Left lung (tissue), 4 donors: ENCODE measurements at regions not wholly inside any gene's neighbourhood (a gene's known extent, or its start where the extent isn't known, plus 50 kb on each side); places are given as distances from the start of the nearest gene placed in this dataset.

Experiments used
- ATAC-seq: fragments of 200-7000 bp; cut with Tn5 transposase; one replicate; pipeline ENCODE4 v1.9.1; 2020; ENCODE audit warnings: moderate library complexity
- DNase-seq, 4 donors: peaks; one replicate each; pipeline ENCODE4 v3.0.0-alpha.2; 2013 to 2020
- H3K27ac ChIP-seq, 2 donors: fragments of 200-600 bp; sonication (generic) in 1 of 2; one replicate each; pipeline versions ENCODE4 v1.5.0 to v1.8.0; 2020 to 2021
- H3K27me3 ChIP-seq, 2 donors: fragments of 200-600 bp; sonication (generic) in 1 of 2; one replicate each; pipeline versions ENCODE4 v1.5.0 to v1.8.0; 2020 to 2021
- H3K36me3 ChIP-seq, 2 donors: fragments of 200-600 bp; sonication (generic) in 1 of 2; one replicate each; pipeline versions ENCODE4 v1.5.0 to v1.8.0; 2020 to 2021
- H3K4me1 ChIP-seq, 2 donors: fragments of 200-600 bp; one replicate each; pipeline ENCODE4 v1.8.0; 2021
- H3K4me3 ChIP-seq, 2 donors: fragments of 200-600 bp; sonication (generic) in 1 of 2; one replicate each; pipeline versions ENCODE4 v1.5.0 to v1.8.0; 2020 to 2021; ENCODE audit warnings: mild to moderate bottlenecking in 1 of 2
- H3K9me3 ChIP-seq, 2 donors: fragments of 200-600 bp; sonication (generic) in 1 of 2; one replicate each; pipeline versions ENCODE4 v1.5.0 to v1.8.0; 2020 to 2021
- CTCF ChIP-seq, 2 donors: fragments of 200-600 bp; sonication (generic) in 1 of 2; IDR thresholded peaks; one replicate each; pipeline versions ENCODE4 v1.5.0 to v1.8.0; 2021; ENCODE audit warnings: antibody characterized with exemption in 2 of 2
- intact Hi-C, 2 donors: fragments of 100-400 bp; cut with DNase I; formaldehyde crosslinking; loops; one replicate each; pipeline versions ENCODE4 v1.11.2 to v1.14.2; 2022
- donor health status: DM: no; HTN: yes; CAD: no.
- donor health status: DM: no; HTN: no; CAD: no.

GRCh38 chr1:175884369-175884768 is 141.0 kb upstream of the TNR start:
- Histone ChIP-seq H3K4me3 (no peak overlapping the region), H3K36me3 (no peaks in the 10 kb centered on the region), H3K9me3 (no peaks in the 10 kb centered on the region), H3K27me3 (no peaks in the 10 kb centered on the region), H3K27ac (no peak overlapping the region), H3K4me1 (peaks cover 0 to 3% of the 10 kb centered on the region in 2 donors)
- ATAC-seq (no peak), DNase-seq (no peak)
- TF ChIP-seq CTCF (IDR thresholded peaks at IDR 0.05) = no peak
- intact Hi-C loops = no loop called here

- Histone ChIP-seq H3K27me3 (no peaks in the 10 kb centered on the region), H3K9me3 (no peaks in the 10 kb centered on the region), H3K4me1 (peaks cover 0 to 3% of the 10 kb centered on the region in 2 donors), H3K27ac (no peak overlapping the region), H3K36me3 (no peaks in the 10 kb centered on the region), H3K4me3 (no peak overlapping the region)
- DNase-seq (no peak), ATAC-seq (no peak)
- intact Hi-C loops = no loop called here
- TF ChIP-seq CTCF (IDR thresholded peaks at IDR 0.05) = no peak
Observed at GRCh38 chr1:175882192-175882591, 138.8 kb upstream of the TNR start.

- TF ChIP-seq CTCF (IDR thresholded peaks at IDR 0.05) = no peak
Observed at GRCh38 chr1:175881246-175881976, 138.0 kb upstream of the TNR start.

GRCh38 chr1:175878775-175879174 is 135.4 kb upstream of the TNR start:
- H3K27me3 ChIP-seq = no peaks in the 10 kb centered on the region
- TF ChIP-seq CTCF (IDR thresholded peaks at IDR 0.05) = no peak
- no peak overlapping the region for H3K27ac ChIP-seq
- no peaks in the 10 kb centered on the region for H3K36me3 ChIP-seq
- no peaks in the 10 kb centered on the region for H3K4me1 ChIP-seq
- H3K4me3 ChIP-seq = no peak overlapping the region
- DNase-seq = no peak
- H3K9me3 ChIP-seq = no peaks in the 10 kb centered on the region
- no peak for ATAC-seq
- intact Hi-C loops = no loop called here

More at GRCh38 chr1:175881246-175881976, 138.0 kb upstream of the TNR start:
- no peak overlapping the region for H3K27ac ChIP-seq
- peaks cover 0 to 3% of the 10 kb centered on the region in 2 donors for H3K4me1 ChIP-seq
- no peaks in the 10 kb centered on the region for H3K27me3 ChIP-seq
- no peaks in the 10 kb centered on the region for H3K36me3 ChIP-seq
- no peak overlapping the region for H3K4me3 ChIP-seq
- H3K9me3 ChIP-seq = no peaks in the 10 kb centered on the region
- intact Hi-C loops = no loop called here
- ATAC-seq (no peak), DNase-seq (no peak)

- intact Hi-C loops = no loop called here
- no peaks in the 10 kb centered on the region for H3K27me3 ChIP-seq
- no peak overlapping the region for H3K27ac ChIP-seq
- H3K4me3 ChIP-seq = no peak overlapping the region
- no peaks in the 10 kb centered on the region for H3K36me3 ChIP-seq
- TF ChIP-seq CTCF (IDR thresholded peaks at IDR 0.05) = no peak
- DNase-seq (no peak), ATAC-seq (no peak)
- H3K4me1 ChIP-seq = no peaks in the 10 kb centered on the region
- H3K9me3 ChIP-seq = no peaks in the 10 kb centered on the region
Observed at GRCh38 chr1:175877939-175878737, 134.7 kb upstream of the TNR start.
